ENCODE measurements at regions not wholly inside any gene's neighbourhood (a gene's known extent, or its start where the extent isn't known, plus 50 kb on each side); places are given as distances from the start of the nearest gene placed in this dataset.

GRCh38 chr5:18023986-18024385 is 389.7 kb downstream of the TAF11L14 start:
- Histone ChIP-seq H3K27me3 (no peaks in the 10 kb centered on the region), H3K9me3 (replicated peaks in 1 of 3) (no peaks in the 10 kb centered on the region), H3K36me3 (replicated peaks in 1 of 2) (no peaks in the 10 kb centered on the region), H3K4me1 (replicated peaks in 1 of 2) (no peaks in the 10 kb centered on the region), H3K27ac (no peak overlapping the region), H3K4me3 (no peak overlapping the region)
- no peak for DNase-seq
- 47 to 82% (median 54%) methylated on average over 2 of the region's 2 CpGs for WGBS, 4 donors
- TF ChIP-seq CTCF (IDR thresholded peaks at IDR 0.05), result no peak
- TF ChIP-seq POLR2A (IDR thresholded peaks at IDR 0.05), result no peak
- intact Hi-C loops (cut with DNase I), result no loop called here

GRCh38 chr5:18024542-18024941 is 390.3 kb downstream of the TAF11L14 start:
- TF ChIP-seq CTCF (IDR thresholded peaks at IDR 0.05) (no peak), POLR2A (IDR thresholded peaks at IDR 0.05) (no peak)
- Histone ChIP-seq H3K27ac (no peak overlapping the region), H3K27me3 (no peaks in the 10 kb centered on the region), H3K4me1 (replicated peaks in 1 of 2) (no peaks in the 10 kb centered on the region), H3K4me3 (no peak overlapping the region), H3K36me3 (replicated peaks in 1 of 2) (no peaks in the 10 kb centered on the region), H3K9me3 (replicated peaks in 1 of 3) (no peaks in the 10 kb centered on the region)
- intact Hi-C loops (cut with DNase I), result no loop called here
- WGBS, 4 donors, result 66 to 87% (median 83%) methylated on average over 2 of the region's 2 CpGs
- DNase-seq, result no peak

- intact Hi-C loops (cut with DNase I), result no loop called here
- Histone ChIP-seq H3K36me3 (replicated peaks in 1 of 2) (no peaks in the 10 kb centered on the region), H3K9me3 (replicated peaks in 1 of 3) (no peaks in the 10 kb centered on the region), H3K4me1 (replicated peaks in 1 of 2) (no peaks in the 10 kb centered on the region), H3K27ac (no peak overlapping the region), H3K27me3 (no peaks in the 10 kb centered on the region), H3K4me3 (no peak overlapping the region)
- TF ChIP-seq POLR2A (IDR thresholded peaks at IDR 0.05) (no peak), CTCF (IDR thresholded peaks at IDR 0.05) (no peak)
- DNase-seq, result no peak
Observed at GRCh38 chr5:18027241-18027867, 393.1 kb downstream of the TAF11L14 start.

- intact Hi-C loops (cut with DNase I), result no loop called here
- 65 to 72% (median 70%) methylated on average over 1 of the region's 1 CpG for WGBS, 4 donors
- DNase-seq, result no peak
- H3K4me1 ChIP-seq (replicated peaks in 1 of 2), result no peaks in the 10 kb centered on the region
- TF ChIP-seq POLR2A (IDR thresholded peaks at IDR 0.05) (no peak), CTCF (IDR thresholded peaks at IDR 0.05) (no peak)
- H3K36me3 ChIP-seq (replicated peaks in 1 of 2), result no peaks in the 10 kb centered on the region
- H3K4me3 ChIP-seq, result no peak overlapping the region
- H3K27ac ChIP-seq, result no peak overlapping the region
- H3K27me3 ChIP-seq, result no peaks in the 10 kb centered on the region
- no peaks in the 10 kb centered on the region for H3K9me3 ChIP-seq (replicated peaks in 1 of 3)
Observed at GRCh38 chr5:18028036-18028435, 393.8 kb downstream of the TAF11L14 start.

All from adrenal gland (tissue), 9 donors.